ENCODE measurements at regions not wholly inside any gene's neighbourhood (a gene's known extent, or its start where the extent isn't known, plus 50 kb on each side); places are given as distances from the start of the nearest gene placed in this dataset.
A peak's percentile ranks its signal among the peaks of the same experiment; 100 is the strongest.

DNA sequence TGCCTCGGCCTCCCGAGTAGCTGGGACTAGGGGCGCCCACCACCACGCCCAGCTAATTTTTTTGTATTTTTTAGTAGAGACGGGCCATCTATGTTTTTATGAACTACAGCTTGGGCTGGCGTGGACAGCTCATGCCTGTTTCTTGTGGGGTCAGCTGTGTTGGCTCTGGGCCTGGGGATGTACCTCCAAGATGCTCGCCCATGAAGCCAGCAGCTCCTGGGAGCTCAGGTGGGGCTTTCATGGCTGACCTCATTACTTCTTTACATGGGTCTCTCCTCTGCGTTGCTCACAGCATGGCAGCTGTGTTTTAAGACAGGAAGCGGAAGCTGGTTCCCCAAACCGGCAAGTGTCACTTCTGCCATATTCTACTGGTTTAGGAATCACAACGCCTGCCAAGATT is 203.1 kb downstream of the SOX11 start:
- CTCF ChIA-PET, result no interaction called here
- POLR2A ChIA-PET, result no interaction called here
- Mint-ChIP-seq H3K27me3 (ENCODE audit: low read depth) (no peaks in the 10 kb centered on the region), H3K9me3 (ENCODE audit: insufficient read depth) (no peaks in the 10 kb centered on the region), H3K4me3 (no peak overlapping the region), H3K36me3 (ENCODE audit: low read depth) (no peaks in the 10 kb centered on the region), H3K27ac (no peak overlapping the region), H3K4me1 (ENCODE audit: low read depth) (no peaks in the 10 kb centered on the region)
- ATAC-seq (no peak), DNase-seq (no peak)

DNA sequence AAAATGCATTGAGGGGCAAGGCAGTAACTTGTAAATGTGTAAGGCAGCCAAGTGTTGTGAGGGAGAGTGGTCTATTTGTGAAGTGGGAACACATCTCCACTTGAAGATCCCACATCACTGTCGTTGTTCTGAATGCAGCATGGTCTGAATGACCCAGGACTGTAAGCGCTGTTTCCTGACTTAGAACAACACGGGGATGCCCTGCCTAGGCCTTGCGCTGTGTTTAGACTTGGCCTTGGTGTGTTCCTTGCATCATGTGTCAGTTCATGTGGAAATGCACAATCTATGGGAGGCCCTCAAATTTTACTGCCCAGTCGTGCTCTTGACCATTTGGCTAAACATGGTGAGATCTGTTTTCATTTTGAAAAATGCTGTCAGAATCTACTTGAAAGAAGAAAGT is 205.1 kb downstream of the SOX11 start:
- ChIA-PET CTCF (no interaction called here), POLR2A (no interaction called here)
- no peak overlapping the region for H3K27ac Mint-ChIP-seq
- ATAC-seq (no peak), DNase-seq (no peak)
- no peaks in the 10 kb centered on the region for H3K4me1 Mint-ChIP-seq (ENCODE audit: low read depth)
- H3K9me3 Mint-ChIP-seq (ENCODE audit: insufficient read depth), result no peaks in the 10 kb centered on the region
- H3K4me3 Mint-ChIP-seq, result no peak overlapping the region
- no peaks in the 10 kb centered on the region for H3K27me3 Mint-ChIP-seq (ENCODE audit: low read depth)
- H3K36me3 Mint-ChIP-seq (ENCODE audit: low read depth), result no peaks in the 10 kb centered on the region

DNA sequence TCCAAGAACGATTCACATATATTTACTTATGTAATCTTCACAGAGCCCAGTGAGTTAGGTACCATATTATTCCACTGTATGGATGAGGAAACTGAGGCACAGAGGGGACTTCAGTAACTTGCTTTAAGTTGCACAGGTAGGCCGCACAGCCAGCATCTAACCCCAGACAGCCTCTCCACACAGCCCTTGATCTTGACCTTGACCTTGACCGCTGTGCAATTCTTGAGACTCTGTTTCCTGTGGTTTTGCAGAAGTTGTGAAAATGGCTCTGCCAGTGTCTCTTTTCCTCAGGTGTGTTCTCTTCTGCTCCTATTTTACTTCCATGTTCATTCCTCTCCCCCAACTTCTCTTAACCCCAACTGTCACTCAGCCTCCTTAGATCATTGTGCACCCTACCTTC is 206.5 kb downstream of the SOX11 start:
- Mint-ChIP-seq H3K27ac (no peak overlapping the region), H3K36me3 (ENCODE audit: low read depth) (no peaks in the 10 kb centered on the region), H3K4me1 (ENCODE audit: low read depth) (no peaks in the 10 kb centered on the region), H3K4me3 (no peak overlapping the region), H3K9me3 (ENCODE audit: insufficient read depth) (no peaks in the 10 kb centered on the region), H3K27me3 (ENCODE audit: low read depth) (no peaks in the 10 kb centered on the region)
- DNase-seq (no peak), ATAC-seq (no peak)
- CTCF ChIA-PET, result no interaction called here
- POLR2A ChIA-PET, result no interaction called here

DNA sequence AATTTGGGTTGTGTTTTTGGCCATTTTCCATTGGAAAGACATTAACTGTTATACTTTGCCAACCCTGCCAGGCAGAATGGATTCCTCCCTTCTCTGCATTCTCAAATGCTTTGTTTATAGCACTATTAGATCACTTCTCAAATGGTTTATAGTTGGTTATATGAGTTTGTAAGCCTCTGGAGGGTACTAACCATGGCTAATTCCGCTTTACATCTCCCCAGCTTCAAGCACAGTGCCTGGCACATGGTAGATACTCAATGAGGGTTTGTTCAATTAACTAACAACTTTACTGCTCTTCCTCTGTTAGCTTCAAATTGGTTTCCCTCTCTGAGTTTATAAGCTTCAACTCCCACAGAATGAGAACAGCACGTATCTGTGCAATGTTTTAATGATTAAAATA is 213.5 kb downstream of the SOX11 start:
- Mint-ChIP-seq H3K36me3 (ENCODE audit: low read depth) (no peaks in the 10 kb centered on the region), H3K4me3 (no peak overlapping the region), H3K9me3 (ENCODE audit: insufficient read depth) (no peaks in the 10 kb centered on the region), H3K27me3 (ENCODE audit: low read depth) (no peaks in the 10 kb centered on the region), H3K4me1 (ENCODE audit: low read depth) (no peaks in the 10 kb centered on the region), H3K27ac (no peak overlapping the region)
- DNase-seq (no peak), ATAC-seq (no peak)
- ChIA-PET CTCF (no interaction called here), POLR2A (no interaction called here)

DNA sequence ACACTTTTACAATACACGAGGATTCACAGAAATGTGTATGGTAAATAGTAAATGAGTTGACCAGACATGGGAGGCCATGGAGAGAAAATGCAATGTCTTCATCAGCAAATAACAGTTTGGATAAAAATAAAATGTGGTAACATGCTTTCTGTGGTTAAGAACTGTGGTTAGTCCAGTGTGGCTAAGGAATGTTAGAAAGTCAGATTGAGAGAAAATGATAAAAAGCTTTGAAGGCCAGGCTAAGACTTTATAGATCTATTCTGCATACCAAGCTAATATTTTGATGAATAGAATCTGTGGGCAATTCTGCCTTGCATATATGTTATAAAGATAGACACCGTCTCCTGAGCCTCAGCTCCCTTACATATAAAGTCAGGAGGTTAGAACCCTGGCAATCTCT is 215.9 kb downstream of the SOX11 start:
- Mint-ChIP-seq H3K27ac (no peak overlapping the region), H3K27me3 (ENCODE audit: low read depth) (no peaks in the 10 kb centered on the region), H3K4me3 (no peak overlapping the region), H3K36me3 (ENCODE audit: low read depth) (no peaks in the 10 kb centered on the region), H3K4me1 (ENCODE audit: low read depth) (no peaks in the 10 kb centered on the region), H3K9me3 (ENCODE audit: insufficient read depth) (no peaks in the 10 kb centered on the region)
- DNase-seq (no peak), ATAC-seq (no peak)
- CTCF ChIA-PET, result no interaction called here
- POLR2A ChIA-PET, result no interaction called here

DNA sequence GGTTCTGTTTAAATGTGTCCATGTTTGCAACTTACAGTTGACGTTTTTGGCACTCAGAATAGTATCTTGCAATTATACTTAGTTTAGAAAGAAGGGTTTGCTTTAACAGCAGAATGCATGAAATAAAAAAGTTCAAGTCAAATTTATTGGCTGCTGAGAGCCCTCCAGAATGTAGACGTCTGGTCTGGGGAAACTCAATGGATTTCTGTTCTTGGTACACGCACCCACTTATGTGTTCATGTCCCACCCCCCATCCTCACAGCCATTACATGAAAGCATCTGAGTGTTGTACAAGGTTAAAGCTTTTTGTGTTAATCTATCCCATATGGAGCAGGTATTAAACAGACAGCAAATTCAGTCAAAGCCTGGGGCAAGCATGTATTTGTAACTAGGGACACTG is 219.5 kb downstream of the SOX11 start:
- Mint-ChIP-seq H3K4me3 (no peak overlapping the region), H3K36me3 (ENCODE audit: low read depth) (no peaks in the 10 kb centered on the region), H3K4me1 (ENCODE audit: low read depth) (no peaks in the 10 kb centered on the region), H3K9me3 (ENCODE audit: insufficient read depth) (no peaks in the 10 kb centered on the region), H3K27ac (no peak overlapping the region), H3K27me3 (ENCODE audit: low read depth) (no peaks in the 10 kb centered on the region)
- DNase-seq, result no peak
- no peak for ATAC-seq
- CTCF ChIA-PET, result no interaction called here
- POLR2A ChIA-PET, result no interaction called here

DNA sequence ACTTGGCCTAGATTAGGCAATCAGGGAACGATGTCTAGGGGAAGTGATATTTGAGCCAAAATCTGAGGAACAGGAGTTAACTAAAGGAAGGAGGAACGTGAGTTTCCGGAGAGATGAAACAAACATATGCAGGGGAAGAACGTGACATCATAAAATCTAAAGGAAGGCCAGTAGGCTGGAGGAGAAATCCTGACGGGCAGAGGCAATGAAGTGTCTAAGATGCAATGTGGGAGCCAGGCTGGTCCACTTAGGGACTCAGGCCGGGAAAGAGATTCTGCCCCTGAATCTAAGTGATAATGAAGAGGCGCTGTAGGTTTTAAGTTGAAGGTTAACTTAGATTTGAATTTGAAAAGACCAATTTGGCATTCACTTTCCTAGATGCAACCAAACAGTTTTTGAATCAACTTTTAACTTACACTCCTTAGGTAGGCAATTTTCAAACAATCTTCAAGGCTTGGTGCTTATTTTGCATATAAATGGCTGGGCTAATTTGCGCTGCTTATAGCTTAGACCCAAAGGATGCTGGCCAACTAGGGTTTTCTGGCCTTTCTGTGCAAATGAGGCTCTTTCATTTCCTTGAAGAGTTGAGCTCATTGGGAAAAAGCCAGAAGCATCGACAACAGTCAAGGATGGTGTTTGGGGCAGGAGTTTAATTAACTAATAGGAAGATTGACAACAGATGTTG is 221.7 kb downstream of the SOX11 start:
- no peak overlapping the region for H3K27ac Mint-ChIP-seq
- DNase-seq, result no peak
- H3K27me3 Mint-ChIP-seq (ENCODE audit: low read depth), result no peaks in the 10 kb centered on the region
- ChIA-PET POLR2A (no interaction called here), CTCF (no interaction called here)
- H3K4me3 Mint-ChIP-seq, result no peak overlapping the region
- H3K36me3 Mint-ChIP-seq (ENCODE audit: low read depth), result no peaks in the 10 kb centered on the region
- H3K4me1 Mint-ChIP-seq (ENCODE audit: low read depth), result no peaks in the 10 kb centered on the region
- no peak for ATAC-seq
- H3K9me3 Mint-ChIP-seq (ENCODE audit: insufficient read depth), result no peaks in the 10 kb centered on the region

DNA sequence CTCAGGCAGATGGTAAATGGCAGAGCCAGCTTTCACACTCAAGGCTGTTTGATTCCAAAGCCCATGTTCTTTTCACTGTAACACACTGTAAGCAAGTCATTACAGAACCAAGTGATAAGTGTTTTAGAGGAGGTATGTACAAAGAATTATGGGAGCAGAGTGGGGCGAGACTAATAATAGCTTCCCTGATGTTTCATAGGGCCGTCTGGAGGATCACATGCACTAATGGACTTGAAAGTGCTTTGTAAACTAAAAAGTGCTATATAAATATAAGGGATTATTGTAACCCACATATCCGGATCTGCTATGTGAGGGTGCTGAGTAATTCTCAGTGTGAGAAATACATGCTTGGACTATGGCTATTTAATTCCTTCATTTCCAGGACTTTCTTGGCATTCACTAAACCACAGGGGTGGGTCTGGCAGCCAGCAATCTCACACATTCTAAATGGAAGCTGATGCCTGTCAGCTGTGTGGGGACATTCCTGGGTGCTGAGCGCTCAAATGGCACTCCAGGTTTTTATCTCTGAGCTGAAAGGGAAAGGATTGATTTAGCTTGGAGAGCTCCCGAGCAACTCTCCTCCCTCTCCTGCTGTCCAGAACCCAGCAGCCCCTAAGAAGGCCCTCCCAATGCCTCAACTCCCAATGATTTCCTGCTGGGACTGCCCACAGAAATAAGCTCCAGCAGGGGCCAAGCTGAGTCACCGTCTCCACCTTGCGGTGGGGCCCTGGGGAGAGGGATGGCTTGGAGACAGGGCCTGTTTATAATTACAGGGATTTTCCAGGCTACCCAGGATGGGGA is 222.8 kb downstream of the SOX11 start:
- no peaks in the 10 kb centered on the region for H3K4me1 Mint-ChIP-seq (ENCODE audit: low read depth)
- no peaks in the 10 kb centered on the region for H3K9me3 Mint-ChIP-seq (ENCODE audit: insufficient read depth)
- H3K36me3 Mint-ChIP-seq (ENCODE audit: low read depth), result no peaks in the 10 kb centered on the region
- ATAC-seq, result no peak
- DNase-seq, result no peak
- no peak overlapping the region for H3K4me3 Mint-ChIP-seq
- POLR2A ChIA-PET, result no interaction called here
- H3K27ac Mint-ChIP-seq, result no peak overlapping the region
- CTCF ChIA-PET, result no interaction called here
- no peaks in the 10 kb centered on the region for H3K27me3 Mint-ChIP-seq (ENCODE audit: low read depth)

DNA sequence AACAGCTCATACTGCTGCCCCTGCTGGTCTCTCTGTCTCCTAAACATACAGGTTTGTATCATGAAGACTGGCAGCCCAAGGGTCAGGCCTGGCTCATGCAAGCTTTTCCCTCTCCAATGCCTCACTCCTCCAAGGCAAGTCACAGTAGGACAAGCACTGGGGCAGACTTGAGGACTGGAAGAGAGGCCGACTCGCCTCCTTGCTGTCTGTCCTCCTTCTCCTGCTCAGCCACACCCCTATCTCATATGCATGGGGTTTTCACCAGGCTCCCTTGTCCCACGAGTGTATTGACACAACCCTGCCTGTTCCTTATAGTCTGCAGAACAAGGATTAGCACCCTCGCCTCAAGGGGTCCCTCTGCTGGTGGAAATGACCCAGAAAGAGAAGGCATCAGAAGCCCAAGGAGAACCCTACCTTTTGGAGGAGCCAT is 223.7 kb downstream of the SOX11 start:
- no peaks in the 10 kb centered on the region for H3K36me3 Mint-ChIP-seq (ENCODE audit: low read depth)
- H3K4me3 Mint-ChIP-seq, result no peak overlapping the region
- ATAC-seq (no peak), DNase-seq (peak; percentile 25)
- H3K4me1 Mint-ChIP-seq (ENCODE audit: low read depth), result no peaks in the 10 kb centered on the region
- H3K27ac Mint-ChIP-seq, result no peak overlapping the region
- CTCF ChIA-PET, result no interaction called here
- H3K9me3 Mint-ChIP-seq (ENCODE audit: insufficient read depth), result no peaks in the 10 kb centered on the region
- POLR2A ChIA-PET, result no interaction called here
- no peaks in the 10 kb centered on the region for H3K27me3 Mint-ChIP-seq (ENCODE audit: low read depth)

DNA sequence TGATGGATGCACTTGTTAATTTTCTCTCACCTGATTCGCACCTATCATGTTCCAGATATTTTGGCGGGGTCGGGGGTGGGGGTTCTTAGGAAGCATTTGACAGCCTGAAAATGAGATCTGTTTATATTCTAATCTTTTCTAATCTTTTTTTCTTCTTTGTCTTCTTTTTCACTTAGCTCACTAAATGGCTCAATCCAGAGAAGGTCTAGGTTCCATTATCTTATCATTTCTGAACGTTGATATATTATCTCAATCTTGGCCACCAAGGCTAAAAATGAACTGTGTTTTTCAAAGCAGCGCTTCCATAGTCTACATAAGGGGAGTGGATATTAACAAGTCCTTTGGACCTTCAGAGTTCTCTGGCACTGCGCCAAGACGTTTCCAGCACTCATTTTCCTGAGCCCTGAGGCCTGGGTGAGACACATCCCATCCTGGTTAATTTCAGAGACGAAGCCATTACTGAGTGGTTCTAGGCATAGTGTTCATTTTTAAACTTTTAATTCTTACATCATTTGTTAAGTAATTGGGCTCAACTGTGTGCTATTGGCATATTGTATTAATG is 229.0 kb downstream of the SOX11 start:
- H3K27me3 Mint-ChIP-seq (ENCODE audit: low read depth), result no peaks in the 10 kb centered on the region
- ChIA-PET CTCF (no interaction called here), POLR2A (no interaction called here)
- no peaks in the 10 kb centered on the region for H3K36me3 Mint-ChIP-seq (ENCODE audit: low read depth)
- no peaks in the 10 kb centered on the region for H3K9me3 Mint-ChIP-seq (ENCODE audit: insufficient read depth)
- DNase-seq (no peak), ATAC-seq (no peak)
- no peak overlapping the region for H3K27ac Mint-ChIP-seq
- H3K4me3 Mint-ChIP-seq, result no peak overlapping the region
- H3K4me1 Mint-ChIP-seq (ENCODE audit: low read depth), result no peaks in the 10 kb centered on the region

DNA sequence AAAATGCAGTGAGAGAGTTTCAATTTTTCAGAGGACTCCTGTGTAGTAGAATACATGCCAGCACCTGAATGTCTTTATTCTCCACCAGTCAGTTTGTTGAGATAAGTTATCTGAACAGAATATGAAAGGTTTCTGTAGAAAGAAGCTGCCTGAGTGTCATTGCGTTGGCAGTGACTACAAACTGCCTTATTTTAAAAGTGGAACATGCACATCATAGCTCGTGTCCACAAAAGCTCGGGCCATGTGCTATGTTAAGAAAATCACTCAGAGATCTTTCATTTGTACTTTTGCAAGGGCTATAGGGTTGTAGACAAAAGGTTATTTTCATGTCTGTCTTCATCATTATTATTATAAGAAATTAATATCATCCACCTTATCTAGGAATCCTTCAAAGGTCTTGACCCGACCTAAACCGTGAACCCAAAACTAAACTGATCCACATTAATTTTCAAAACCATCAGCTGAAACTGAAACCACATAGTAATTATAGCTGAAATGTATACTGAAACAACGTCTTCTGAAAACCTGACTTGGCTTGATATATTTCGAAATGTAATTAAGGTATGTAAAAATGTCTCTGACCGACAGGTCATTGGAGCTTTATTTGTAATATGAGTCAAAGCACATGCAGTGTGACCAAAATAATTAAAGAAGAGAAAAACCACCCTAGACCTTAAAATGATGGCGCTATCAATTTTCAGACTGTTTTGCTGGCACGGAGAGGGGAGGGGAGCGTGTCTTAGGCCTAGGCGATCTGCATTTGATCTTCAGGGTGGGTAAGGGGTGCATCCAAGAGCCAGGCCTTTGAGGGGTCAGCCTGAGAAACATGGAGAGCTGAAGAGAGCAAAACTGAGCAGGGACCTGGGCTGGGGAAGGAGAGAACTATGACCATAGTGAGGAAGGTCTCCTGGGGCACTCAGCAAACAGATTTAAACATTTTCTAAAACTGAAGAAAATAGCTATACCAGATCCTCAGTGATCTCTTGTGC is 232.1 kb downstream of the SOX11 start:
- Mint-ChIP-seq H3K9me3 (ENCODE audit: insufficient read depth) (no peaks in the 10 kb centered on the region), H3K27me3 (ENCODE audit: low read depth) (no peaks in the 10 kb centered on the region), H3K27ac (no peak overlapping the region), H3K36me3 (ENCODE audit: low read depth) (no peaks in the 10 kb centered on the region), H3K4me1 (ENCODE audit: low read depth) (no peaks in the 10 kb centered on the region), H3K4me3 (no peak overlapping the region)
- DNase-seq (no peak), ATAC-seq (no peak)
- CTCF ChIA-PET, result no interaction called here
- POLR2A ChIA-PET, result no interaction called here

DNA sequence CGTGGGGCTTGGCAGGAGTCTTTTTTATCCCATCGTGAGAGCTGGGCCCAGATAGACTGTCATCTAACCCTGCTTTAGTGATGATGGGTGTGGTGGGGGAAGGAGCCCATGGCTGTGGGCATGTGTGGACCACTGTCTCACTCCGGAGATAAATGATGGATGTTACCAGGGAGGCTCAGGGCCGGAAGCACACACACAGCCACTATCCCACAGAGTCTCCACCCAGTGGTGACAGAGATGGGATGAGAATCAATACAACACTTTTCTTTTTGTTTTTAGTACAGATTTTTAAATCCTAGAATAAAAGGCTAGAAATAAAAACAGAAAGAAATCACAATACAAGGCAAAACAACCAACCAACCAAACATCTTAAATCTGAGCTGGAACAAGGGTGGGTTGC is 233.4 kb downstream of the SOX11 start:
- Mint-ChIP-seq H3K4me3 (no peak overlapping the region), H3K9me3 (ENCODE audit: insufficient read depth) (no peaks in the 10 kb centered on the region), H3K27ac (no peak overlapping the region), H3K4me1 (ENCODE audit: low read depth) (no peaks in the 10 kb centered on the region), H3K36me3 (ENCODE audit: low read depth) (no peaks in the 10 kb centered on the region), H3K27me3 (ENCODE audit: low read depth) (no peaks in the 10 kb centered on the region)
- ATAC-seq (no peak), DNase-seq (no peak)
- POLR2A ChIA-PET, result no interaction called here
- CTCF ChIA-PET, result no interaction called here

Measured in activated CD8-positive, alpha-beta T cell treated with anti-CD3 and anti-CD28 coated beads, Interleukin-2, amount 10 ng/mL, durations not matched to agents 7 days and 5 days (primary cell).